ENCODE measurements at regions not wholly inside any gene's neighbourhood (a gene's known extent, or its start where the extent isn't known, plus 50 kb on each side); places are given as distances from the start of the nearest gene placed in this dataset.

GRCh38 chr1:200474633-200475032 lies 64.8 kb upstream of the ZNF281 start:
- no peak for TF ChIP-seq CTCF (conservative IDR thresholded peaks at IDR 0.05; ENCODE audit: low read depth in 2 of 2)
- TF ChIP-seq EZH2 (IDR thresholded peaks at IDR 0.05; ENCODE audit: low read depth, unreplicated experiment) = no peak
- TF ChIP-seq REST (IDR thresholded peaks at IDR 0.05; ENCODE audit: unreplicated experiment) = no peak
- no peak for TF ChIP-seq ETS1 (IDR thresholded peaks at IDR 0.05)
- no peak for TF ChIP-seq ZNF462 (CRISPR knock-in tag; IDR thresholded peaks at IDR 0.05)
- no peak for TF ChIP-seq POLR2AphosphoS5 (IDR thresholded peaks at IDR 0.05; ENCODE audit: low read depth)

All from GM23338 (cell line).